ENCODE measurements at regions not wholly inside any gene's neighbourhood (a gene's known extent, or its start where the extent isn't known, plus 50 kb on each side); places are given as distances from the start of the nearest gene placed in this dataset.

GRCh38 chr5:174425271-174425963, 299.0 kb upstream of the MSX2 start:
- peaks cover 11% of the 10 kb centered on the region for H3K4me1 Mint-ChIP-seq (ENCODE audit: unreplicated experiment)
- no peaks in the 10 kb centered on the region for H3K36me3 Mint-ChIP-seq (ENCODE audit: low read depth, unreplicated experiment)
- no peaks in the 10 kb centered on the region for H3K27me3 Mint-ChIP-seq (ENCODE audit: unreplicated experiment)
- H3K9me3 Mint-ChIP-seq (ENCODE audit: unreplicated experiment), result no peaks in the 10 kb centered on the region
- no peak overlapping the region for H3K4me3 Mint-ChIP-seq (ENCODE audit: unreplicated experiment)
- no peak for DNase-seq (ENCODE audit: low spot score)
- no peak for TF ChIP-seq CTCF (IDR thresholded peaks at IDR 0.05; ENCODE audit: unreplicated experiment)
- no peak overlapping the region for H3K27ac Mint-ChIP-seq (ENCODE audit: unreplicated experiment)

- Mint-ChIP-seq H3K4me1 (ENCODE audit: unreplicated experiment) (peaks cover 11% of the 10 kb centered on the region), H3K4me3 (ENCODE audit: unreplicated experiment) (no peak overlapping the region), H3K9me3 (ENCODE audit: unreplicated experiment) (no peaks in the 10 kb centered on the region), H3K36me3 (ENCODE audit: low read depth, unreplicated experiment) (no peaks in the 10 kb centered on the region), H3K27me3 (ENCODE audit: unreplicated experiment) (no peaks in the 10 kb centered on the region), H3K27ac (ENCODE audit: unreplicated experiment) (no peak overlapping the region)
- TF ChIP-seq CTCF (IDR thresholded peaks at IDR 0.05; ENCODE audit: unreplicated experiment), result no peak
- no peak for DNase-seq (ENCODE audit: low spot score)
These were observed 298.5 kb upstream of the MSX2 start for GRCh38 chr5:174425964-174426290.

- Mint-ChIP-seq H3K4me3 (ENCODE audit: unreplicated experiment) (no peak overlapping the region), H3K27me3 (ENCODE audit: unreplicated experiment) (no peaks in the 10 kb centered on the region), H3K4me1 (ENCODE audit: unreplicated experiment) (peaks cover 11% of the 10 kb centered on the region), H3K27ac (ENCODE audit: unreplicated experiment) (no peak overlapping the region), H3K36me3 (ENCODE audit: low read depth, unreplicated experiment) (no peaks in the 10 kb centered on the region), H3K9me3 (ENCODE audit: unreplicated experiment) (no peaks in the 10 kb centered on the region)
- no peak for DNase-seq (ENCODE audit: low spot score)
- no peak for TF ChIP-seq CTCF (IDR thresholded peaks at IDR 0.05; ENCODE audit: unreplicated experiment)
These were observed 298.0 kb upstream of the MSX2 start for GRCh38 chr5:174426388-174426787.

- Mint-ChIP-seq H3K27me3 (ENCODE audit: unreplicated experiment) (no peaks in the 10 kb centered on the region), H3K4me1 (ENCODE audit: unreplicated experiment) (peaks cover 11% of the 10 kb centered on the region), H3K27ac (ENCODE audit: unreplicated experiment) (no peak overlapping the region), H3K4me3 (ENCODE audit: unreplicated experiment) (no peak overlapping the region), H3K36me3 (ENCODE audit: low read depth, unreplicated experiment) (no peaks in the 10 kb centered on the region), H3K9me3 (ENCODE audit: unreplicated experiment) (no peaks in the 10 kb centered on the region)
- DNase-seq (ENCODE audit: low spot score), result no peak
- TF ChIP-seq CTCF (IDR thresholded peaks at IDR 0.05; ENCODE audit: unreplicated experiment), result no peak
These were observed 297.5 kb upstream of the MSX2 start for GRCh38 chr5:174426851-174427250.

- no peak overlapping the region for H3K4me3 Mint-ChIP-seq (ENCODE audit: unreplicated experiment)
- DNase-seq (ENCODE audit: low spot score), result no peak
- no peak overlapping the region for H3K27ac Mint-ChIP-seq (ENCODE audit: unreplicated experiment)
- no peak for TF ChIP-seq CTCF (IDR thresholded peaks at IDR 0.05; ENCODE audit: unreplicated experiment)
- no peaks in the 10 kb centered on the region for H3K27me3 Mint-ChIP-seq (ENCODE audit: unreplicated experiment)
- no peaks in the 10 kb centered on the region for H3K36me3 Mint-ChIP-seq (ENCODE audit: low read depth, unreplicated experiment)
- H3K4me1 Mint-ChIP-seq (ENCODE audit: unreplicated experiment), result peaks cover 11% of the 10 kb centered on the region
- H3K9me3 Mint-ChIP-seq (ENCODE audit: unreplicated experiment), result no peaks in the 10 kb centered on the region
These were observed 297.1 kb upstream of the MSX2 start for GRCh38 chr5:174427304-174427703.
